ENCODE measurements at regions not wholly inside any gene's neighbourhood (a gene's known extent, or its start where the extent isn't known, plus 50 kb on each side); places are given as distances from the start of the nearest gene placed in this dataset.

DNA sequence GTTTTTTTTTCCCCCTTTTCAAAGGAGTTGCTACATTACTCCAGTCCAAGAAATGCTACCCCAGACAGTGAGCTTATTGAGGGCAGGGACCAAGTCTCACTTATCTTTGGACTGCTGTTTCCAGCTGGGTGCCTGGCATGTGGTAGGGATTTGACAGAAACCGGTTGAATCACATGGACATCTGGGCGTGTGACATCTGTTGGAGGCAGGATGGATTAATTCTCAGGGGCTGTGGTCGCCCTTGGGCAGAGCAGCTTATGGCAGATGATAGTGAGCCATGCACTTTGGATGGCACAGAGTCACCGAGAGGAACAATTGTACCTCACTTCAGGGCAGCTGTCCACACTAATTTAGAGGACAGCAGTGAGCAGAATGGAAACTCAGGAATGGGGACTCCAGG, 254.6 kb upstream of the ID2 start:
- no peak for DNase-seq (ENCODE audit: insufficient read length, low spot score)
- TF ChIP-seq POLR2AphosphoS5 (IDR thresholded peaks at IDR 0.05; ENCODE audit: low read depth, low read length) (no peak), SPI1 (IDR thresholded peaks at IDR 0.05; ENCODE audit: low read depth, low read length) (no peak), POLR2A (IDR thresholded peaks at IDR 0.05; ENCODE audit: low read depth, low read length) (no peak), TAF1 (IDR thresholded peaks at IDR 0.05; ENCODE audit: low read depth, low read length) (no peak), POU2F2 (IDR thresholded peaks at IDR 0.05; ENCODE audit: low read depth, low read length) (no peak), PAX5 (IDR thresholded peaks at IDR 0.05; ENCODE audit: insufficient read depth, low read length, severe bottlenecking) (no peak)
- FAIRE-seq: no peak

DNA sequence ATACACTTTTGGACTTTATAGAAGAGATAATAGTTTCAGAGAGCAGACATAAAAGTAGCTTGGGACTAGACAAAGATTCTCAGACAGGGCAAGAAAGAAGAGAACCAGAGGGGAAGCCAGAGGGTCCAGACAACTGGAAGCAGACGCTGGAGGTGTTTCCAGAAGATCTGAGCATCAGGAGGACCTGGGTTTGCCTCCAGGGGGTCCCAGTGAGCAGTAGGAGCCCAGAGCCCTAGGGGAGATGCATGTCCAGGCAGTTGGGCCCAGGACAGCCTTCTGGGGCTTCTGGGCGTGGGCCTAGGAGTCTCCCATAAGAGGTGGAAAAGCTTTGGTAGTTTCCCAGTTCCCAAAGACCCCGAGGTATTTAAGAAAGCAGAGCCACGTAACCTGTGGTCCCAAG, 251.2 kb upstream of the ID2 start:
- FAIRE-seq: no peak
- TF ChIP-seq POU2F2 (IDR thresholded peaks at IDR 0.05; ENCODE audit: low read depth, low read length) (no peak), TAF1 (IDR thresholded peaks at IDR 0.05; ENCODE audit: low read depth, low read length) (no peak), PAX5 (IDR thresholded peaks at IDR 0.05; ENCODE audit: insufficient read depth, low read length, severe bottlenecking) (no peak), SPI1 (IDR thresholded peaks at IDR 0.05; ENCODE audit: low read depth, low read length) (no peak), POLR2AphosphoS5 (IDR thresholded peaks at IDR 0.05; ENCODE audit: low read depth, low read length) (no peak), POLR2A (IDR thresholded peaks at IDR 0.05; ENCODE audit: low read depth, low read length) (no peak)
- DNase-seq (ENCODE audit: insufficient read length, low spot score): no peak

DNA sequence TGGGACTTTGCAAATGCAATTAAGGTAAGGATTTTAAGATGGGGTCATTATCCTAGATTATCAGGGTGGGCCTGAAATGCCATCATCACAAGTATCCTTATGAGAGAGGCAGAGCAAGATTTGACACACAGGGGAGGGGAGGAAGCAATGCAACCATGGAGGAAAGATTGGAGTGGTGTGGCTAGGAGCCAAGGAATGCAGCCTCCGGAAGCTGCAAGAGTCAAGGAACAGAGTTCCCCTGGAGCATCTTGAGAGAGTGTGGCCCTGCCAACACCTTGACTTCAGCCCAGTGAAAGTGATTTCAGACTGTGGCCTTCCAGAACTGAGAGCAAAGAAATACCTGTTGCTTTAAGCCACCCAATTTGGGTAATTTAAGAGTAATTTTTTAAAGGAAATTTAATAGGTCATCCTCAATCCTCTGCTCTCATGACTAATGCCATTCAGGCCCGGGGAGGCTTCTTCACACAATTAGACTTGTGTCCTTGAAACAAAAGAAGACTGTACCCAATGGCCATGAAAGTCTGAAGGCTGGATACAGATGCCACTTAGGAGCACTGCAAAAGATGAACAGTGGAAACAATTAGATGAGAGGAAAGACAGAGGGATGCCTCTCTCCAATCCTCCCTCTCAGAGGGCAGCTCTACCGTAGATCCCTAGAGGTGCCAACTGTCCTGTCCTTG, 250.3 kb upstream of the ID2 start:
- TF ChIP-seq POU2F2 (IDR thresholded peaks at IDR 0.05; ENCODE audit: low read depth, low read length): no peak
- no peak for TF ChIP-seq POLR2AphosphoS5 (IDR thresholded peaks at IDR 0.05; ENCODE audit: low read depth, low read length)
- TF ChIP-seq TAF1 (IDR thresholded peaks at IDR 0.05; ENCODE audit: low read depth, low read length): no peak
- TF ChIP-seq POLR2A (IDR thresholded peaks at IDR 0.05; ENCODE audit: low read depth, low read length): no peak
- no peak for TF ChIP-seq PAX5 (IDR thresholded peaks at IDR 0.05; ENCODE audit: insufficient read depth, low read length, severe bottlenecking)
- TF ChIP-seq SPI1 (IDR thresholded peaks at IDR 0.05; ENCODE audit: low read depth, low read length): no peak
- FAIRE-seq: no peak

DNA sequence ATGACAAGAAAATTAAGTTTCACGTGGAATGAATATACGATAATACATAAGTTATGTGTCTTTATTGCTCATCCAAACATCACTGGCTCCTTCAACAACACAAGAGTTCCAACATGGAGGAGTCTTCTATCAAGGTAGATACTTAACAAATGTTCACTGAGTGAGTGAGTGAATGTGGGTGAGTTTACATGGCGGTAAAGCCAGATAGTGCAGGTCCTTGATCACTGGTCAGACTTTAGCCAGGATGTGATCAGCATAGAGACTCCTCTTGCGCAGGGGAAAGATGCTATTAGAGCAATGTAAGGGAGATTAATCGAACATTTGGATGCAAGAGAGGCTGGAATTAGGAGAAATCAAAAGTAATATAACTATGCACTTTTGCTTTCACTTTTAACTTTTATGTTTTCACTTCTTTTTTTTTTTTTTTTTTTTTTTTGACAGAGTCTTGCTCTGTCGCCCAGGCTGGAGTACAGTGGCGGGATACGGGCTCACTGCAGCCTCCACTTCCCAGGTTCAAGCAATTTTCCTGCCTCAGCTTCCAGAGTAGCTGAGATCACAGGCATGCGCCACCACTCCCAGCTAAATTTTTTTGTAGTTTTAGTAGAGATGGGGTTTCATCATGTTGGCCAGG, 249.0 kb upstream of the ID2 start:
- peak; percentile 55 for FAIRE-seq
- DNase-seq (ENCODE audit: insufficient read length, low spot score): no peak
- no peak for TF ChIP-seq PAX5 (IDR thresholded peaks at IDR 0.05; ENCODE audit: insufficient read depth, low read length, severe bottlenecking)
- peak; percentile 31; the same call in 1 of the 2 replicates for TF ChIP-seq SPI1 (IDR thresholded peaks at IDR 0.05; ENCODE audit: low read depth, low read length)
- TF ChIP-seq POLR2AphosphoS5 (IDR thresholded peaks at IDR 0.05; ENCODE audit: low read depth, low read length): no peak

More for the DNA sequence above, 250.3 kb upstream of the ID2 start:
- no peak for DNase-seq (ENCODE audit: insufficient read length, low spot score)

DNA sequence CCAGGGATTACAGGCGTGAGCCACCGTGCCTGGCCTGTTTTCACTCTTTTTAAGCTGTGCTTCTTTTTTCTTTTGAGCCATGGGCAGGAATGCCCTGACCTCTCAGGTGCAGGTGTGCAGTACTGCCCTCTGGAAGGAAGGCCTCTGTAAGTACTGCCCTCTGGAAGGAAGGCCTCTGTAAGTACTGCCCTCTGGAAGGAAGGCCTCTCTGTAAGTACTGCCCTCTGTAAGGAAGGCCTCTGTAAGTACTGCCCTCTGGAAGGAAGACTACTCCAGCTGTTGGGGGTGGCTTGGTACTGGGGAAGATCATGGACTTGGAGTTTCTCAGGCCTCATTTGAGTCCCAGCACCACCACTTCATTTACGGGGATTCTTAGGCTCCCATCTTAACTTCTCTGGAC, 248.5 kb upstream of the ID2 start:
- DNase-seq (ENCODE audit: insufficient read length, low spot score) (no peak), FAIRE-seq (no peak)
- TF ChIP-seq TAF1 (IDR thresholded peaks at IDR 0.05; ENCODE audit: low read depth, low read length) (no peak), POLR2AphosphoS5 (IDR thresholded peaks at IDR 0.05; ENCODE audit: low read depth, low read length) (no peak), SPI1 (IDR thresholded peaks at IDR 0.05; ENCODE audit: low read depth, low read length) (no peak), POU2F2 (IDR thresholded peaks at IDR 0.05; ENCODE audit: low read depth, low read length) (no peak), PAX5 (IDR thresholded peaks at IDR 0.05; ENCODE audit: insufficient read depth, low read length, severe bottlenecking) (no peak), POLR2A (IDR thresholded peaks at IDR 0.05; ENCODE audit: low read depth, low read length) (no peak)

DNA sequence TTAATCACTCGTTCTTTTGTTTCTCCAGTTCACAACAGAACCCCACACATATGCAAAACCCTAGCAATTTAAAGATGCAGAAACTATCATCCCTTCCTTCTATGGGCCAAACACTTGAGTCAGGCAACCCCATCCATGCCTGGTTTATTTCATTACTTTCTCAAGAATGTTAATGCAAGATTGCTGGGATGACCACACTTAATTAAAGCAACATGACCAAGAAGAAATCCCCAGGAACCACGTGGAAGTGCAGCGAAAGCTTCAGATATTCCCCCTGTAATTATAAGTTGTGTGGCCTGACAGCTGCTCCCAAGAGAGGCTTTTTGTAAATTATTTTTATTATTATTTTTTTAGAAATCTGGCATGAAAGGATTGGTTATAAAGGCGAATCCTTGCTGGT, 246.2 kb upstream of the ID2 start:
- TF ChIP-seq POU2F2 (IDR thresholded peaks at IDR 0.05; ENCODE audit: low read depth, low read length) (no peak), POLR2AphosphoS5 (IDR thresholded peaks at IDR 0.05; ENCODE audit: low read depth, low read length) (no peak), TAF1 (IDR thresholded peaks at IDR 0.05; ENCODE audit: low read depth, low read length) (no peak), POLR2A (IDR thresholded peaks at IDR 0.05; ENCODE audit: low read depth, low read length) (no peak), SPI1 (IDR thresholded peaks at IDR 0.05; ENCODE audit: low read depth, low read length) (no peak), PAX5 (IDR thresholded peaks at IDR 0.05; ENCODE audit: insufficient read depth, low read length, severe bottlenecking) (no peak)
- DNase-seq (ENCODE audit: insufficient read length, low spot score) (no peak), FAIRE-seq (no peak)

DNA sequence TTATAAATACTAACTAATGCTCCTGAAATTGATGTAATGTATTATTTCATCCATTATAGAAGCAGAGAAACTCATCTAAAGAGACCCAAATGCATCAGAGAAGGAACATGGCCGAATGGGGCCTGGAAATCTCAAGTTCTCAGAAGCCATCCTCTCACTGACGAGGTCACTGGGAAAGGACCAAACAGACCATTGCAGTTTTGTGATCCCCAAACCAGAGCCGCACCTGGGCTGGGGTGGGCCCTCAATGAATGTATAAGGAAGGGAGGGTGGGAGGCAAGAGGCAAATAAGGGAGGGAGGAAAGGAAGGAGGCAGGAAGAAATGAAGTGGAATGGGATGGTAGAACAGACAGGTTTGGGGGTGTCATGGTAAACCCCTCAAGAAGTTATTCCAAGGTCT, 245.3 kb upstream of the ID2 start:
- DNase-seq (ENCODE audit: insufficient read length, low spot score) (no peak), FAIRE-seq (no peak)
- no peak for TF ChIP-seq POLR2AphosphoS5 (IDR thresholded peaks at IDR 0.05; ENCODE audit: low read depth, low read length)
- TF ChIP-seq TAF1 (IDR thresholded peaks at IDR 0.05; ENCODE audit: low read depth, low read length): no peak
- no peak for TF ChIP-seq POLR2A (IDR thresholded peaks at IDR 0.05; ENCODE audit: low read depth, low read length)
- no peak for TF ChIP-seq PAX5 (IDR thresholded peaks at IDR 0.05; ENCODE audit: insufficient read depth, low read length, severe bottlenecking)

DNA sequence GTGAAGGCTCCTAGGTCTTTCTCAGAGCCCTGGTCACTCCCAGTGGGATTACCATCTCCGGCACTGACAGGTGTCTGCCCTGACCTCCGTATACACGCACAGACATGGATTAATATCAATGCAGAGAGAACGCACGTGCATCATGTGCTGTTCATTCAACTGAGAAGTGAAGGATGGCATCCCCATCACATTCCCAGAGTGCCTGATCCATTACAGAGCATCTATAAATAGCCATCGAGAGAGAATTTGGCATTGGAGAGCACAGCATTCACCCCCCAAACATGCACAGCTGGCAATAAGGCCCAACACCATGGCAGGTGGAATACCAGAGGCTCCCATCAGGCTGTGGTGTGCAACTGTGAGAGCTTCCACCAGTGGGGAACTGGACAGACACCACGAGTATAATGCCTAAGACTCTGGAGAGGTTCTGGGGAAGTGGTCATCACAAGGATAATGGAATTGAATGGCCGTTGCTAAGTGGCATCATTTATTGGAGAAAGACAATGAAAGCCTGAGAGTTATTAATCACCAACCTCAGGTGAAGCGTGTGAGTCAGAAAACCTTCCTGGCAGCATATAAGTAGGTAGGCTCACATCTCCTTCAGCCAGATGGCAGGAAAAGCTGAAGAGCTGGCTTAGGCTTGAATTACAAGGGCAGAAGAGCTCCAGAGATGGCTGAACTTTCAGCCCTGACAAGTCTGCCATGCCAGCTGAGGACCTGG, 244.5 kb upstream of the ID2 start:
- DNase-seq (ENCODE audit: insufficient read length, low spot score): no peak
- TF ChIP-seq SPI1 (IDR thresholded peaks at IDR 0.05; ENCODE audit: low read depth, low read length): no peak
- no peak for TF ChIP-seq PAX5 (IDR thresholded peaks at IDR 0.05; ENCODE audit: insufficient read depth, low read length, severe bottlenecking)
- FAIRE-seq: no peak

DNA sequence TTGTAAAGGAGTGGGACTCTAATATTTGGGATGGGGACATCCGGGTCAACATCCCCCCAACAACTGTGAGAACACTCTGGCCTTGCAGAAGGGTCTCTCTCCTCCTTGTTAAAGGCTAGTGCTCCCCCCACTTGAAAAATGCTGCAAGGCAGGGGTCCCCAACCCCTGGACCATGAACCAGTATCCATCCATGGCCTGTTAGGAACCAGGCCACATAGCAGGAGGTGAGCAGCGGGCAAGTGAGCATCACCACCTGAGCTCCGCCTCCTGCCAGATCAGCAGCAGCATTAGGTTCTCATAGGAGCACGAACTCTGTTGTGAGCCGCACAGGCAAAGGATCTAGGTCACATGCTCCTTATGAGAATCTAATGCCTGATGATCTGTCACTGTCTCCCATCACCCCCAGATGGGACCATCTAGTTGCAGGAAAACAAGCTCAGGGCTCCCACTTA, 243.9 kb upstream of the ID2 start:
- no peak for DNase-seq (ENCODE audit: insufficient read length, low spot score)
- FAIRE-seq: no peak
- no peak for TF ChIP-seq SPI1 (IDR thresholded peaks at IDR 0.05; ENCODE audit: low read depth, low read length)
- TF ChIP-seq PAX5 (IDR thresholded peaks at IDR 0.05; ENCODE audit: insufficient read depth, low read length, severe bottlenecking): no peak
- no peak for TF ChIP-seq POLR2A (IDR thresholded peaks at IDR 0.05; ENCODE audit: low read depth, low read length)
- no peak for TF ChIP-seq TAF1 (IDR thresholded peaks at IDR 0.05; ENCODE audit: low read depth, low read length)
- no peak for TF ChIP-seq POLR2AphosphoS5 (IDR thresholded peaks at IDR 0.05; ENCODE audit: low read depth, low read length)
- TF ChIP-seq POU2F2 (IDR thresholded peaks at IDR 0.05; ENCODE audit: low read depth, low read length): no peak

Measured in GM12891 (cell line).